ENCODE measurements at regions not wholly inside any gene's neighbourhood (a gene's known extent, or its start where the extent isn't known, plus 50 kb on each side); places are given as distances from the start of the nearest gene placed in this dataset.

GRCh38 chr10:28930514-28931495 is 253.5 kb downstream of the BAMBI start:
- no peak for FAIRE-seq

- FAIRE-seq = no peak
These were observed 257.7 kb downstream of the BAMBI start for GRCh38 chr10:28935061-28935460.

GRCh38 chr10:28937959-28938358 is 260.6 kb downstream of the BAMBI start:
- no peak for FAIRE-seq

- FAIRE-seq = no peak
These were observed 261.4 kb downstream of the BAMBI start for GRCh38 chr10:28938745-28939144.

GRCh38 chr10:28939281-28940157 is 262.2 kb downstream of the BAMBI start:
- FAIRE-seq = no peak

- peak; percentile 70 for FAIRE-seq
These were observed 263.0 kb downstream of the BAMBI start for GRCh38 chr10:28940158-28940888.

GRCh38 chr10:28942012-28942411 is 264.7 kb downstream of the BAMBI start:
- no peak for FAIRE-seq

GRCh38 chr10:28945959-28946358 is 268.6 kb downstream of the BAMBI start:
- FAIRE-seq = no peak

- FAIRE-seq = no peak
These were observed 269.2 kb downstream of the BAMBI start for GRCh38 chr10:28946479-28946878.

GRCh38 chr10:28947171-28947570 is 269.9 kb downstream of the BAMBI start:
- no peak for FAIRE-seq

GRCh38 chr10:28948046-28948445 is 270.7 kb downstream of the BAMBI start:
- FAIRE-seq = no peak

- FAIRE-seq = no peak
These were observed 272.0 kb downstream of the BAMBI start for GRCh38 chr10:28949005-28950004.

GRCh38 chr10:28951484-28951883 is 274.2 kb downstream of the BAMBI start:
- FAIRE-seq = no peak

- FAIRE-seq = no peak
These were observed 275.2 kb downstream of the BAMBI start for GRCh38 chr10:28952523-28952922.

- no peak for FAIRE-seq
These were observed 276.9 kb downstream of the BAMBI start for GRCh38 chr10:28954211-28954610.

GRCh38 chr10:28958468-28958867 is 281.1 kb downstream of the BAMBI start:
- FAIRE-seq = no peak

GRCh38 chr10:28959850-28960501 is 282.7 kb downstream of the BAMBI start:
- no peak for FAIRE-seq

GRCh38 chr10:28962768-28963167 is 285.4 kb downstream of the BAMBI start:
- no peak for FAIRE-seq

- no peak for FAIRE-seq
These were observed 286.4 kb downstream of the BAMBI start for GRCh38 chr10:28963539-28964221.

GRCh38 chr10:28965937-28966336 is 288.6 kb downstream of the BAMBI start:
- no peak for FAIRE-seq

All from islet of Langerhans (tissue), 1 donor.